ENCODE measurements at regions not wholly inside any gene's neighbourhood (a gene's known extent, or its start where the extent isn't known, plus 50 kb on each side); places are given as distances from the start of the nearest gene placed in this dataset.
A peak's percentile ranks its signal among the peaks of the same experiment; 100 is the strongest.

DNA sequence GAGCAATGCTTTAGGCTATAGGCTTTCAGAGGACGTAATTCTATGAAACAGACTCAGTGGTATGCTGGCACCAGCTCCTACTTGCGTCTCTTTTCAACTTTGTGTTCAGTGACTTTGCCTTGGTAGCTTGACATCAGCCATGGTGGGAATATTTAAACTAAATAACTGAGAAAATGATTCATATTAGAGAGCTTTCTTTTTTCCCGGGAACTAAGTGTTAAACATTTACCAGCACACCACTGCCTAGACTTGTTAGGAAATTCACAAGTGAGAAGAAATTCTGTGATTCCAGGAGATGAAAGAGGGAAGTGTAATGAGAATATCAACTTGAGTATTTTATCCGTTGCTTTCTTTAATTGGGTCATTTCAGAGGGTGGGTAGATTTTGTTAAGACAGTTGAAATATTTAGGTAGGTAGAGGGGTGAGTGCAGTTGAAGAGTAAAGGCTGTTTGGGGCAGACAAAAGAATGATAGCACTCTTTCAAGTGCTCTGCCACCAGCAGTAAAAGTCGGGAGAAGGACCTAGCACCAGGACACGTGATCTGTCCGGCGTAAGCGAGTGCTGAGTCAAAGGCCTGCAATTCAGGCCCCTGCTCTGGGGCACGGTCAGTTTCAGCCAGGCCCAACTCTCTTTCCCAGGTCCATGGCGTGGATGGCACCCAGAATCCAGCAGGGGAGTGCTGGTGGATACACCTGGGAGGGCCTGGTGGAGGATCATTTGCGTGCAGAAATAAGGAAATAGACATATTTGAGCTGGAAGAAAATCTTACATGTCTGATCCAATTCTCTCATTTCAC lies 206.3 kb downstream of the SNX10 start (continued):
- TF ChIP-seq NR2C2 (CRISPR knock-in tag; IDR thresholded peaks at IDR 0.05) (no peak), NR2C2 (tag; IDR thresholded peaks at IDR 0.05) (peak; percentile 51), HBP1 (CRISPR knock-in tag; IDR thresholded peaks at IDR 0.05) (no peak; the same call in 1 of the 2 replicates), NRF1 (conservative IDR thresholded peaks at IDR 0.05 in 1 of 2, IDR thresholded peaks at IDR 0.05 in 1 of 2) (peak in 1 of 2 experiments; percentile 30; a peak in 1 of 4 replicates), ZNF644 (tag; IDR thresholded peaks at IDR 0.05; ENCODE audit: low read depth) (no peak), RAD51 (IDR thresholded peaks at IDR 0.05; ENCODE audit: borderline replicate concordance, low read depth) (peak; percentile 89), NFIC (IDR thresholded peaks at IDR 0.05) (no peak), MEF2D (tag; conservative IDR thresholded peaks at IDR 0.05; ENCODE audit: low read depth) (no peak), NFRKB (IDR thresholded peaks at IDR 0.05; ENCODE audit: low read depth) (no peak), ZNF3 (CRISPR knock-in tag; IDR thresholded peaks at IDR 0.05) (no peak), PTBP1 (IDR thresholded peaks at IDR 0.05; ENCODE audit: low read depth, low read length) (no peak), DPF2 (IDR thresholded peaks at IDR 0.05) (no peak), ZNF584 (CRISPR knock-in tag; IDR thresholded peaks at IDR 0.05; ENCODE audit: low read depth) (peak; percentile 44; the same call in 1 of the 2 replicates), XRCC4 (IDR thresholded peaks at IDR 0.05; ENCODE audit: extremely low read depth, insufficient read depth, insufficient read length) (no peak), OTX1 (CRISPR knock-in tag; IDR thresholded peaks at IDR 0.05) (no peak), SP1 (CRISPR knock-in tag; IDR thresholded peaks at IDR 0.05) (no peak), ZNF589 (CRISPR knock-in tag; IDR thresholded peaks at IDR 0.05; ENCODE audit: low read depth) (peak; percentile 31; the same call in 1 of the 2 replicates), HLTF (IDR thresholded peaks at IDR 0.05) (no peak), CTBP1 (IDR thresholded peaks at IDR 0.05; ENCODE audit: borderline replicate concordance) (0 out of 2 replicates have a peak, but pooled peaks have one; percentile 19), THAP7 (CRISPR knock-in tag; IDR thresholded peaks at IDR 0.05) (no peak)
- TF ChIP-seq, protein P1, sequence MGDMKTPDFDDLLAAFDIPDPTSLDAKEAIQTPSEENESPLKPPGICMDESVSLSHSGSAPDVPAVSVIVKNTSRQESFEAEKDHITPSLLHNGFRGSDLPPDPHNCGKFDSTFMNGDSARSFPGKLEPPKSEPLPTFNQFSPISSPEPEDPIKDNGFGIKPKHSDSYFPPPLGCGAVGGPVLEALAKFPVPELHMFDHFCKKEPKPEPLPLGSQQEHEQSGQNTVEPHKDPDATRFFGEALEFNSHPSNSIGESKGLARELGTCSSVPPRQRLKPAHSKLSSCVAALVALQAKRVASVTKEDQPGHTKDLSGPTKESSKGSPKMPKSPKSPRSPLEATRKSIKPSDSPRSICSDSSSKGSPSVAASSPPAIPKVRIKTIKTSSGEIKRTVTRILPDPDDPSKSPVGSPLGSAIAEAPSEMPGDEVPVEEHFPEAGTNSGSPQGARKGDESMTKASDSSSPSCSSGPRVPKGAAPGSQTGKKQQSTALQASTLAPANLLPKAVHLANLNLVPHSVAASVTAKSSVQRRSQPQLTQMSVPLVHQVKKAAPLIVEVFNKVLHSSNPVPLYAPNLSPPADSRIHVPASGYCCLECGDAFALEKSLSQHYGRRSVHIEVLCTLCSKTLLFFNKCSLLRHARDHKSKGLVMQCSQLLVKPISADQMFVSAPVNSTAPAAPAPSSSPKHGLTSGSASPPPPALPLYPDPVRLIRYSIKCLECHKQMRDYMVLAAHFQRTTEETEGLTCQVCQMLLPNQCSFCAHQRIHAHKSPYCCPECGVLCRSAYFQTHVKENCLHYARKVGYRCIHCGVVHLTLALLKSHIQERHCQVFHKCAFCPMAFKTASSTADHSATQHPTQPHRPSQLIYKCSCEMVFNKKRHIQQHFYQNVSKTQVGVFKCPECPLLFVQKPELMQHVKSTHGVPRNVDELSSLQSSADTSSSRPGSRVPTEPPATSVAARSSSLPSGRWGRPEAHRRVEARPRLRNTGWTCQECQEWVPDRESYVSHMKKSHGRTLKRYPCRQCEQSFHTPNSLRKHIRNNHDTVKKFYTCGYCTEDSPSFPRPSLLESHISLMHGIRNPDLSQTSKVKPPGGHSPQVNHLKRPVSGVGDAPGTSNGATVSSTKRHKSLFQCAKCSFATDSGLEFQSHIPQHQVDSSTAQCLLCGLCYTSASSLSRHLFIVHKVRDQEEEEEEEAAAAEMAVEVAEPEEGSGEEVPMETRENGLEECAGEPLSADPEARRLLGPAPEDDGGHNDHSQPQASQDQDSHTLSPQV (IDR thresholded peaks at IDR 0.05), result peak; percentile 34; the same call in 1 of the 2 replicates

All from K562 (cell line).